Body of pancreas (tissue), 4 donors: ENCODE measurements at regions not wholly inside any gene's neighbourhood (a gene's known extent, or its start where the extent isn't known, plus 50 kb on each side); places are given as distances from the start of the nearest gene placed in this dataset.
A peak's percentile ranks its signal among the peaks of the same experiment; 100 is the strongest.

Experiments used
- ATAC-seq: fragments of 150-250 bp; one replicate; pipeline ENCODE4 v1.9.1; 2016
- DNase-seq, 4 donors: peaks; one replicate each; pipeline ENCODE4 v3.0.0-alpha.2; 2019
- H3K27ac ChIP-seq, 4 donors: fragments of 200-600 bp; sonication (generic); 1 replicate in 3 of 4; 2 replicates in 1 of 4; pipeline versions ENCODE4 v1.5.1 to v1.6.1; 2016 to 2019; ENCODE audit warnings: mild to moderate bottlenecking in 1 of 4, mixed read lengths in 1 of 4, moderate library complexity in 1 of 4
- H3K27me3 ChIP-seq, 2 donors: fragments of 200-600 bp; sonication (generic); one replicate each; pipeline ENCODE4 v1.6.0; 2016; ENCODE audit warnings: mild to moderate bottlenecking in 1 of 2
- H3K36me3 ChIP-seq, 2 donors: fragments of 200-600 bp; sonication (generic); replicated peaks in 1 of 2; 2 replicates each; pipeline ENCODE4 v1.5.1; 2016; ENCODE audit warnings: low read depth in 2 of 2; ENCODE audit not compliant: insufficient read depth in 1 of 2
- H3K4me1 ChIP-seq: fragments of 200-600 bp; sonication (generic); one replicate; pipeline ENCODE4 v1.6.0; 2016
- H3K4me3 ChIP-seq, 2 donors: fragments of 200-600 bp; sonication (generic); 1 replicate in 1 of 2; 2 replicates in 1 of 2; pipeline ENCODE4 v1.5.1; 2016 to 2019
- H3K9me3 ChIP-seq, 3 donors: fragments of 200-600 bp; sonication (generic); 1 replicate in 2 of 3; 2 replicates in 1 of 3; pipeline ENCODE4 v1.5.1; 2016
- CTCF ChIP-seq, 7 experiments: fragments of 450-650 bp in 4 of 7; fragments of 200-600 bp in 3 of 7; sonication (generic) in 3 of 7; IDR thresholded peaks; one replicate each; pipeline ENCODE4 v1.5.1; 2016 to 2019; ENCODE audit warnings: antibody characterized with exemption in 7 of 7
- POLR2A ChIP-seq, 3 donors: fragments of 450-650 bp; IDR thresholded peaks; one replicate each; pipeline ENCODE4 v1.6.1; 2016; ENCODE audit warnings: antibody characterized with exemption in 3 of 3, mild to moderate bottlenecking in 2 of 3
- WGBS, 2 donors: methylation state at CpG; one replicate each; pipeline ENCODE4 v1.1.5; 2017; 5-methylcytosine and 5-hydroxymethylcytosine counted together
- intact Hi-C: fragments of 100-400 bp; cut with DNase I; formaldehyde crosslinking; loops from one replicate; pipeline ENCODE4 v1.15.1; 2023

- no peaks in the 10 kb centered on the region for H3K9me3 ChIP-seq
- ATAC-seq (no peak), DNase-seq (no peak)
- no peaks in the 10 kb centered on the region for H3K27me3 ChIP-seq
- no peak overlapping the region for H3K27ac ChIP-seq
- intact Hi-C loops: no loop called here
- H3K4me3 ChIP-seq: no peak overlapping the region
- no peaks in the 10 kb centered on the region for H3K4me1 ChIP-seq
- no peaks in the 10 kb centered on the region for H3K36me3 ChIP-seq
- 49 to 50% methylated on average over 3 of the region's 3 CpGs for WGBS, 2 donors
- no peak for TF ChIP-seq CTCF (IDR thresholded peaks at IDR 0.05)
- TF ChIP-seq POLR2A (IDR thresholded peaks at IDR 0.05): no peak
Observed at GRCh38 chr5:54667136-54667535, 149.6 kb downstream of the SNX18 start.

- Histone ChIP-seq H3K4me3 (no peak overlapping the region), H3K27me3 (no peaks in the 10 kb centered on the region), H3K9me3 (no peaks in the 10 kb centered on the region), H3K4me1 (no peaks in the 10 kb centered on the region), H3K27ac (peak overlapping the region in 2 of 4 donors; percentile 8 to 21), H3K36me3 (no peaks in the 10 kb centered on the region)
- TF ChIP-seq CTCF (IDR thresholded peaks at IDR 0.05) (no peak), POLR2A (IDR thresholded peaks at IDR 0.05) (no peak)
- ATAC-seq: peak; percentile 62
- WGBS, 2 donors: 19 to 22% methylated on average over 5 of the region's 5 CpGs
- intact Hi-C loops: no loop called here
- DNase-seq: peak in 3 of 4 donors; percentile 20 to 60 (median 59)
Observed at GRCh38 chr5:54663866-54664265, 146.3 kb downstream of the SNX18 start.

GRCh38 chr5:54661111-54661510 lies 143.6 kb downstream of the SNX18 start:
- H3K9me3 ChIP-seq: no peaks in the 10 kb centered on the region
- no peak overlapping the region for H3K4me3 ChIP-seq
- DNase-seq (no peak), ATAC-seq (no peak)
- no peaks in the 10 kb centered on the region for H3K36me3 ChIP-seq
- H3K27me3 ChIP-seq: no peaks in the 10 kb centered on the region
- no peak overlapping the region for H3K27ac ChIP-seq
- TF ChIP-seq POLR2A (IDR thresholded peaks at IDR 0.05) (no peak), CTCF (IDR thresholded peaks at IDR 0.05) (no peak)
- 85 to 89% methylated on average over 6 of the region's 6 CpGs for WGBS, 2 donors
- H3K4me1 ChIP-seq: no peaks in the 10 kb centered on the region
- intact Hi-C loops: no loop called here

GRCh38 chr5:54659700-54660131 lies 142.2 kb downstream of the SNX18 start:
- DNase-seq (no peak), ATAC-seq (no peak)
- no peak overlapping the region for H3K4me3 ChIP-seq
- no peaks in the 10 kb centered on the region for H3K4me1 ChIP-seq
- no peak overlapping the region for H3K27ac ChIP-seq
- WGBS, 2 donors: 87 to 89% methylated on average over 5 of the region's 5 CpGs
- TF ChIP-seq CTCF (IDR thresholded peaks at IDR 0.05): no peak
- TF ChIP-seq POLR2A (IDR thresholded peaks at IDR 0.05): no peak
- intact Hi-C loops: no loop called here
- no peaks in the 10 kb centered on the region for H3K27me3 ChIP-seq
- H3K9me3 ChIP-seq: no peaks in the 10 kb centered on the region
- no peaks in the 10 kb centered on the region for H3K36me3 ChIP-seq

GRCh38 chr5:54658010-54658409 lies 140.5 kb downstream of the SNX18 start:
- no peaks in the 10 kb centered on the region for H3K36me3 ChIP-seq
- H3K27ac ChIP-seq: no peak overlapping the region
- no peak overlapping the region for H3K4me3 ChIP-seq
- TF ChIP-seq CTCF (IDR thresholded peaks at IDR 0.05) (no peak), POLR2A (IDR thresholded peaks at IDR 0.05) (no peak)
- DNase-seq: no peak
- no peak for ATAC-seq
- H3K4me1 ChIP-seq: no peaks in the 10 kb centered on the region
- H3K9me3 ChIP-seq: no peaks in the 10 kb centered on the region
- intact Hi-C loops: no loop called here
- H3K27me3 ChIP-seq: no peaks in the 10 kb centered on the region
- 77 to 78% methylated on average over 3 of the region's 3 CpGs for WGBS, 2 donors
